Endothelial cell of umbilical vein (primary cell): ENCODE measurements at regions not wholly inside any gene's neighbourhood (a gene's known extent, or its start where the extent isn't known, plus 50 kb on each side); places are given as distances from the start of the nearest gene placed in this dataset.

ENCODE experiments used
- POLR2A ChIP-seq: IDR thresholded peaks from 2 replicates; pipeline ENCODE4 v1.6.1; 2012; ENCODE audit warnings: low read depth, mild to moderate bottlenecking, control low read depth, low read length
- POLR2AphosphoS5 ChIP-seq: IDR thresholded peaks from 2 replicates; pipeline ENCODE4 v1.6.1; 2012; ENCODE audit warnings: low read depth, mild to moderate bottlenecking, control low read depth, low read length, moderate library complexity; ENCODE audit not compliant: insufficient read depth
- TF ChIP-seq, protein P1 (sequence below), 2 donors: IDR thresholded peaks; 1 replicate in 1 of 2; 2 replicates in 1 of 2; pipeline ENCODE4 v1.5.1; 2011; ENCODE audit warnings: low read length in 2 of 2, mild to moderate bottlenecking in 2 of 2, moderate library complexity in 2 of 2, control low read depth in 1 of 2, inconsistent platforms in 1 of 2, low read depth in 1 of 2; ENCODE audit not compliant: insufficient read depth in 1 of 2; ENCODE audit errors: extremely low read depth in 1 of 2

DNA sequence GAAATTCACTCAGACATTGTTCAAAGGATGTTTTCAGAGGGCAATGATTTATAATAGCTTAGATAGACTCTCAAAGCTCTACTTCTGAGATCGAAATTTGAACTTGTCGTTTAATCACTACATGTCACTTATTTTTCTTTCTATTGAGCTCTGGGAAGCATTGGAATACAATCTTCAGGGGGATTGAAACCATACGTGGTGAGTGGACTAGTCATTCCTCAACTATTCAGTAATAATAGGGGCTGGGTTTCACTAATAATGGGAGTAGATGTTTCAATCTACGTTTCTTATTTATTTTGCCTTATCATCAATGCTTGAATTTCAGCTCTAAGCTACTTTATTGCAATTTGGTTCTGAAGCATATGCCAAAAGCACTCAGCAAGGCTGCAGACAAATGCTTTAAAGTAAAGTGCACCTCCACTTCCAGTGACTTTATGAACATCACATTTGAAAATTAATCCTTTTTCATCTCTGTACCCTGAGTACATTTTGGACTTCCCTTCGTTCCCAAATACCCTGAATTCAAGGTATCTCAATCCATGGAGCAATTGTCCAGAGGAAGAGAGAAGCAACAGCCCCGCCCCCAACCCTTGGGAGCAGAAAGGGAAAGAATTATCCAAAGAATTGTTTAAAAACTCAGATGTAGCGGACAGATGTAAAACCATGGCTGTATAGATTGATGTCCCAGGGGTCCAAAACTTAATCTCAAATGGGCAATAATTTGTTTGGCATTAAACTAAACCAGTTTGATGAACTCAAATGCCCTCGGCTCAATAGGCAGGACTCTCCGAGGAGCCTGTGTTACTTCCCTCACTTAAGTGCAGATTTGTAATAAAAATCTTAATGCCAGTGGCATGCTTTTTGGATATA is 68.1 kb downstream of the HFE start:
- TF ChIP-seq, protein P1, sequence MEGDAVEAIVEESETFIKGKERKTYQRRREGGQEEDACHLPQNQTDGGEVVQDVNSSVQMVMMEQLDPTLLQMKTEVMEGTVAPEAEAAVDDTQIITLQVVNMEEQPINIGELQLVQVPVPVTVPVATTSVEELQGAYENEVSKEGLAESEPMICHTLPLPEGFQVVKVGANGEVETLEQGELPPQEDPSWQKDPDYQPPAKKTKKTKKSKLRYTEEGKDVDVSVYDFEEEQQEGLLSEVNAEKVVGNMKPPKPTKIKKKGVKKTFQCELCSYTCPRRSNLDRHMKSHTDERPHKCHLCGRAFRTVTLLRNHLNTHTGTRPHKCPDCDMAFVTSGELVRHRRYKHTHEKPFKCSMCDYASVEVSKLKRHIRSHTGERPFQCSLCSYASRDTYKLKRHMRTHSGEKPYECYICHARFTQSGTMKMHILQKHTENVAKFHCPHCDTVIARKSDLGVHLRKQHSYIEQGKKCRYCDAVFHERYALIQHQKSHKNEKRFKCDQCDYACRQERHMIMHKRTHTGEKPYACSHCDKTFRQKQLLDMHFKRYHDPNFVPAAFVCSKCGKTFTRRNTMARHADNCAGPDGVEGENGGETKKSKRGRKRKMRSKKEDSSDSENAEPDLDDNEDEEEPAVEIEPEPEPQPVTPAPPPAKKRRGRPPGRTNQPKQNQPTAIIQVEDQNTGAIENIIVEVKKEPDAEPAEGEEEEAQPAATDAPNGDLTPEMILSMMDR (IDR thresholded peaks at IDR 0.05; ENCODE audit: extremely low read depth in 1 of 2, insufficient read depth in 1 of 2, low read depth in 1 of 2, low read length in 2 of 2), result no peak
- TF ChIP-seq POLR2A (no peak), POLR2AphosphoS5 (no peak)
